HG03135 (cell line): ENCODE measurements at regions not wholly inside any gene's neighbourhood (a gene's known extent, or its start where the extent isn't known, plus 50 kb on each side); places are given as distances from the start of the nearest gene placed in this dataset.

ENCODE experiments used
- ATAC-seq: cut with Tn5 transposase; IDR thresholded peaks from one replicate; pipeline ENCODE4 v1.9.1; 2021; ENCODE audit warnings: mild to moderate bottlenecking, moderate library complexity; ENCODE audit not compliant: unreplicated experiment

DNA sequence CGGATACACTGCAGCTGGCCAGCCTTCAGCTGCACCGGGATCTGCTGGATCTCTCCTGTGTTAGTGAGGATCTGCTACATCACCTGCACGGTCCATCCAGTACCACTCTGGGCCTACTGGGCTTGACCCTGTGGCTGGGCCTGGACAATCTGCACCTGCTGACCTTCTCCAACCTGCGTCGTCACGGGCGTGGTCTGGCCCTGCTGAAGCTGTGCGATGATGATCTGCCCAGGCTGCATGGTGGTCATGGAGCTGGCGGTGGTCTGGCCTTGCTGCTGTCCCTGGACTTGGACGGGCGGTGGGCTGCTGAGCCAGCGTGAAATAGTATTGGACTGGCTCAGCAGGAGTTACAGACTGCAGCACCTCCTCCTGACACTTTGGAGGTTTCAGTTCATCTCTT lies 137.1 kb upstream of the GAS1 start:
- ATAC-seq = no peak

DNA sequence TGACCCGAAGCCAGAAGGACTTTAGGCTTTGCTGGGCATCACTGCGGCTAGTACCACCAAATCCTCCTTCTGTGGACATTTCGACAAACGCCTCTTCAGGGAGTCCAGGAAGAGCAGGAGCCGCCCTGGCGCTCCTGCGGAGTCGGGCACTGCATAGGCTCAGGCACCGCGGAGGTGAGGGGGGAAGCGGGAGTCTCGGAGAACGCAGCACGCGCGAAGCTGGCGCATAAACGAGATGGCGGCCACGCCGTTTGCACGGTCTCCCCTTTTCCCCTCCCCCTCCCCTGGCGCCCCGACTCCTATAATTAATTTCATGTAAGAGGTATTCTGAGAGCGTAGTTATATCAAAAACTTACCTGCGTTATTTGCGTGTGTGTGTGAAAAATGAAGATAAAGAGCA lies 137.8 kb upstream of the GAS1 start:
- no peak for ATAC-seq

DNA sequence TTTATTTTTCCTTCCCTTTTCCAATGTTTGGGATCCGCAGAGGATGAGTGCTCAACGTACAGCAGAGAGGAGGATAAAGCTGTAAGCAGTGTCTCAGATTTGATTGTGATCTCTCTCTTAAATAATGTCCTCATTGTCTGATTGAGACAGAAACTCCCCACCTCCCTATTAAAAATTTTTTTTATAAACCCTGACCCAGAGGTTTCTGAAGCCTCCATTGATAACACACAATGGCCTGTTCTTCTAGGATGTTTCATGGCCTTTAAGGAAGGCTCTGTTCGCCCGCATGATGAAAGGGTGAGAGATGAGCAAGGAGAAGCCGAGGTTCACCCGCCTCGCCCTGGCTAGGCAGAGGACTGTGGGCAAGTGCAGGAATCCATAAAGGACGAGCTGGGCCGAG lies 138.2 kb upstream of the GAS1 start:
- ATAC-seq = no peak

DNA sequence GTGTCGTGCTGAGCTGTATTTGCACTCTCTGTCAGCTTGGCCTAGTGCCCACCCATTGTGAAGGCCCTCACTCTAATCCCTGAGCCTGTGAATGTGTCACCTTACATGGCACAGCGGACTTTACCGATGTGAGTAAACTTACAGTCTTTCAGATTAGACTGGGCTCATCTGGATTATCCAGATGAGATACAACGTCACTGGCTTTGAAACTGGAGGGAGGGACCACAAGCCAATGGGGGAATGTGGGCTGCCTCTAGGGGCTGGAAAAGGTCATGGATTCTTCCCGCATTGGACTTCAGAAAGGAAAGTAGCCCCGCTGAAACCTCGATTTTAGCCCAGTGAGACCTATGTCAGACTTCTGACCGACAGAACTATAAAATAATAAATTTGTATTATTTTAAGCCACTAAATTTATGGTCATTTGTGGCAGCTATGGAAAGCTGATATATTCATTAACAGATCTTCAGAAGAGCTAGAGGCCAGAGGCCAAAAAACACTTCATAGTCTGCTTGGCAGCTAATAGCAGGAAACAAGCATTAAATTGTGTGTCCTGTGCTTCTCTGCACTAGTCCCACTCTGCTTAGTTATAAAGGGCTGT lies 139.0 kb upstream of the GAS1 start:
- ATAC-seq = no peak

DNA sequence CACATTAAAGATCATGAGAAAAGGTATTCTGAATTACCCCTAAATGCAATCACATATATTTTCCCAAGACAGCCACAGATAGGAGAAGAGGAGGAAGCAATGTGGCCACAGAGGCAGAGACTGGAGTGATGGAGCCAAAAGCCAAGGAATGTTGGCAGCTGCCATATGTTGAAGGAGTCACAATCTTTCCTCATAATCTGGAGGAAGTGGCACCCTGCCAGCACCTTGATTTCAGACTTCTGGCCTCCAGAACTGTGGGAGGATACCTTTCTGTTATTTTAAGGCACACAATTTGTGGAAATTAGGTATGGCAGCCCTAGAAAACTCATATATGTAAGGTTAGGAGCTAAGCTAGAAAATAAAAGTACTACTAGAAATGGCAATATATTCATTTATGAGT lies 139.9 kb upstream of the GAS1 start:
- no peak for ATAC-seq

DNA sequence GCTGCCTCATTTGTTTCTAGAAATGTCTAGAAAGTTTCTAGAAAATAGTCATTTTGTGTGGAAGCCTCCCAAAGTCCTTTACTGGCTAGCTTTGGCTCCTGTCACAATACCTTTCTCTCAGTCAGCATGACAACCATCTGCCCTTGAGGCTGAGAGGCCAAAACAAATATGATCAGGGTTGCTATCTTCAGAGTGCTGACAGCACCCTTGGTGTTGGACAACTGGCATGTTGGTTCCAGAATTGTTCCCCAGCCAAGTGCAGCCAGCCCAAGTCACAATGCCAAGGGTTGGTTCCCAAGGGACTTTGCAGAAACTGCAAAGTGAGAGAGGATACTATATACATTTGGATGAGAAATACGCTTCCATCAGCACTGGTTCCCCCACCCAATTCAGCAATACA lies 140.9 kb upstream of the GAS1 start:
- ATAC-seq = no peak

DNA sequence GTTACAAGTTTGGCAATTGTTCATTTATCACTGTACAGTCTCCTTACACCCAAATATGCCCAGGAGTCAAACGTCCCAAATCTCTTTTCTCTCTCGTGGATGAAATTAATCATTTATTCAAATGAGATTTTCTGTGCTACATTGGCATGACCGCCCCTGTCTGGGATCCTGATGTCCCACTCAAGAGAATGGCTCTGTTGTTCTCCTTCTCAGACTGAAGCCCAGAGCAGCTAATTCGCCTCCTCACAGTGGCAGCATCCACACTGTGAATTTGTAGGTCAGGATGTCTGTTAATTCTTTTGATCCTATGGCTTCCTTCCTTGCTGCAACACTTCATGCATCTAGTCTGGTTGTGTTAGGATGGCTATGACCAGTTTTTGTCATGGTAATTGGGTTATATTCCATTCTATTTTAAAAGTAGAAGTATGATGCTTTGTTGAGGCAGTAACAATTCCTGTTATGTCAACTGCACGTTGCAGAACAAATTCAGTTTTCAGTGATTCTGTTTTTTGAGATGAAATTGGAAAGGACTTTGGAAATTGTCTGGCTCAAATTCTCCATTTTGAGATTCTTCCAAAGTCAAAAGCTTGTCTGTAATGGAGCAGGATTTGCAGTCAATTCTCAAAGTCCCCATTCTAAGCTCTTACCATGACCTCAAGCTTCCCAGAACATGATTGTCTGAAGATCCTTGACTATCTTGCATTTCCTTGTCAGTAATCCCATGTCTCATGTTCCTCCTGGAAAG lies 141.5 kb upstream of the GAS1 start:
- no peak for ATAC-seq

DNA sequence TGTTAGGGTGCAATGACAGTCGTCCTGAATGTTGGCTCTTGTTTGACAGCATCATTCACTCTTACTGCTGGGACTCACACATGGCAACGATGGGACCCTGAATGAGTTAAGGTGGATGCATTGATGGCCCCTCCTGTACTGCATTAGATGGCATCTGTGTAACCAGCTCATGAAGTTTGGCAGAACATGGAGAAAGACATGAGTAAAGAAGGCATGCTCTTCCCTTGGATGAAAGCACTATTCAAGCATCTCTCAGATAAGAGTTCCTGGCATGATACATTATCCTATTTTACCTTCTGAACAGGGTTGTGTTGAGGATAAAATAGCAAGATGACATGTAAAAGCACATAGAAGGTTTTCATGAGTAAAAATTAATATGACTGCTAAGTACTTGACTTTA lies 142.2 kb upstream of the GAS1 start:
- no peak for ATAC-seq

DNA sequence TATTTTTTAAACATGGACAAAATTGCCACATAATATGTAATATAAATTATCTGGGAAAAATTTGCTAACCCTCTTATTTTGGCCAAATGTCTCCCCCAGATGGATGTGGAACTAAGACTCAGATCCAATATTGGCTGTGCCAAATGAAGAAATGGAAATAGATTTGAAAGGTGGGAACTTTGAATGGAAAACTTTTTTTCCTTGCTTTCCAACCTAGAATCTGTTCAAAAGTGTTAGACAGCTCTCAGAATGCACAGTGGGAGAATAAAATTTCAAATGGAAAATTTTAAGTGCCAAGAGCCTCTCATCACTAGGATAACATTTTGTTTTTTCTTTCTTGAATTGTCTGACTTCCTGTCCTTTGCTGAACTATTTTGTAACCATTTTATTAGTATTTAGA lies 142.6 kb upstream of the GAS1 start:
- ATAC-seq = no peak

DNA sequence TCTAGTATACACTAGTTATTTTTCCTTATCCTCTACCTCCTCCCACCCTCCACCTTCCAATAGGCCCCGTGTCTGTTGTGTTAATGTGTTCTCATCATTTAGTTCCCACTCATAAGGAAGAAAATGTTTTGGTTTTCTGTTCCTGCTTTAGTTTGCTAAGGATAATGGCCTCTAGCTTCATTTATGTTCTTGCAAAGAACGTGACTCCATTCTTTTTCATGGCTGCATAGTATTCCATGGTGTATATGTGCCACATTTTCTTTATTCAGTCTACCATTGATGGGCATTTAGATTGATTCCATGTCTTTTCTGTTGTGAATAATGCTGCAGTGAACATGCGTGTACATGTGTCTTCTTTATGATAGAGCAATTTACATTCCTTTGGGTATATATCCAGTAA lies 146.5 kb upstream of the GAS1 start:
- ATAC-seq = no peak

DNA sequence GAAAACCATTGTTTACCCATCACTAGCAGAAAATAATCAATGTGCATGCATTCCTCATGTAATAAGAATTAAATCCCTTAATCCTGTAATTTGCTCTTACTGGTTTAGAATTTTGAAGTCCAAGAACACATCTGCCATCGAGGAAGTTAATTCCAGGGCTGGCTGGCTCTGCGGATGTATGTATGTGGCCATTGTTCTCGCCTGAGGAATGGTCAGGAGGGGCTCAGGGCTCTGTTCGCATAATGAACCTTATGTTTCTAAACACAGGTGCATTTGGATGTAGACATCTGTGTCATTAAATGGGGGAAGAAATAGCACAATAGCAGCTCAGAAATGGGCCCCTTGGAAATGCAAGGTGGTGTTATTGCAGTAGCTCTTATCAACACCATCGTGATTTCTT lies 148.6 kb upstream of the GAS1 start:
- no peak for ATAC-seq

DNA sequence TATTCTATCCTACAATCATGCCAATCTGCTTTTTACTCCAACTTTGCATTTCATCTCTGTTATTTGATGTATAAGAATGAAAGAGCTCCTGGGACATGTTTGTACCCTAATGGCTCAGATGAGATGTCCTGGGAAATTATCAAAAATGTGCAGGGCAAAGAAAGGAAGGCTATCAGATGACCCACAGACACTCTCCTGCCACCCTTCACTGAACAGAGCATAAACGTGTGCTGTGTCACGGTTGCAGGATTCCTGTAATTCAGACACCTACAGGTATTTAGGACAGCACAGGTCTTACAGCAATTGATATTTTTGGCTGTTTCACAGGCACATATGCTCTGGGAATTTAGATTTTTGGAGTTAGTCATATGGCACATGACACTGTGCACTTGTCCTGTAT lies 149.2 kb upstream of the GAS1 start:
- ATAC-seq = no peak

DNA sequence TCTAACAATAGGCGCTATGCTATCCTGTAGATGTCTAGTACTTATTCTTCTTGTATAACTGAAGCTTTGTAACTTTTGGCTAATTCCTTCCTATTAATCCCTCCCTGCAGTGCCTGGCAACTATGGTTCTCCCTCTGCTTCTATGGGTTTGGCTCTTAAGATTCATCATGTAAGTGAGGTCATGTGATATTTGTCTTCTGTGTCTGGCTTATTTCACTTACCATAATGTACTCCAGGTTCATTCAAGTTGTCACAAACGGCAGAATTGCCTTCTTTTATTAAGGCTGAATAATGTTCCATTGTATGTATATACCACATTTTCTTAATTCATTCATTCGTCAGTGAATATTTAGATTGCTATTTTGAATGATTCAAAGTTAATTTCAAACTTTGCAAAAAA lies 149.9 kb upstream of the GAS1 start:
- no peak for ATAC-seq

DNA sequence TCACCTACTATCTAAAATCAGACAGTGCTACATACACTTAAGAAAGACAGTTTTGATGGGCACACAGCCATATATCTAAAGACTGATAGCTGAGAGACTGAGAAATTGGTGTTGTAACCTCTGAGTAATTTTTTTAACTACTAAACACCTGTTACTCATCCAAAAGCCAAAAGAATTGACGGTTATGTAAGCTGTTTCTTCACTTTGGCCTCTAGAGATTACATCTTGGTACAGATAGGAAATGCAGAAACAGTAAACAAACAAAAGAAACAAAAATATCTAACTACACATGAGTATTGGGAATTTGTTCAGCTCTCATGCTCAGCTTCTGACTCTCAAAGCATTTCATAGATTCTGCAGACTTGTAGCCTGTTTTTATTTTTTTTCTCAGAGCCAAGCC lies 152.1 kb upstream of the GAS1 start:
- no peak for ATAC-seq

DNA sequence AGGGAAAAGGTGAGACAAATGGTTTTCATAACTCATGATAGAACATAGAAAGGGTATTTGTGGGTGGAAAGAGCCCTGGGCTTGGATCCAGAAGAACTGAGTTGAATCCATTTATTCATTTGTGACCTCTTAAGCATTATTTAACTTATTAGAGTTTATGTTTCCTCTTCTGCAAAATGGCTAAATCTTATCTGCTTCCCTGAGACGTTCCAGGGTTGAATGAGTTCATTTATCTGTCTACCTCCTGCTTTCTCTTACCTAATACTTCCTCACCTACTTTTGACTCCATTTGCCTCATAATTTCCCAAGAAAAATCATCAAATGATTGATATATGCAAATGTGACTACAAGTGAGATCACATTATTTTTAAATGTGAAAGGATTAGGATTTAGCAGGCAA lies 152.7 kb upstream of the GAS1 start:
- ATAC-seq = no peak

DNA sequence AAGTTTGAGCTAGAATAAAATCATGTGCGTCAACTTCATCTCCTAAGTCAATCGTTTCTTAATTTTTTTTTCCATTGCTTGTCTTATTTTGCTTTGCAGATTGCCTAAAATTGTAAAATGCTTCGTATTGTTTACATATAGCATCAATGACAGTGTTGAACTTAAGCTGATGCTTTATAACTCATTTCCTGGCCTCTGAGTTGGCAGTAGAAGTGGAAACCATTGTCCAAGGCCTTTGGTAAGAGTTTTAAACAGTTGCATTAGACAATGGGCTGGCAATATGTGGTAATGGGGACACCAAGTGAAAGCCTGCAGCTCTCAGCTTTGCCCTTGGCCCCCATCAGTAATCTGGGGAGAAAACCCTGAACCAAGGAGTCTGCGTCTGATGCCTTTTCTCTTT lies 154.8 kb upstream of the GAS1 start:
- no peak for ATAC-seq

DNA sequence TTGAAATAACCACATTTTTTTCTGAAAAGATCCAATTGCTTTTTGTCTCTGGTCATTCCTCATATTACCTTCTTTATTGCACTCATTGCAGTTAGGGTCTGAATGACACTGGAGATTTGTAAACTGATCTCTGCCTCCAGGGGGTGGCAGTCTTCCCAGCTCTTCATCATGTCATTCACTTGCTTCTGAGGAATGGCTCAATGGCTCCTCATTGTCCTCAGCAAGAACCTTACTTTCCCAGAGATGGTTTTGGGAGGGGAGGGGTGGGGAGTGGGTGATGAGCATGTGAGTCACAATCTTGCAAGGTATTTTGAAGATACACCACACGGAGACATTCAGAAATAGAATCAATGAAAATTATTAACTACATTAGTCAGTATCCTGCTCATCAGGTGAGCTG lies 159.8 kb upstream of the GAS1 start:
- no peak for ATAC-seq

DNA sequence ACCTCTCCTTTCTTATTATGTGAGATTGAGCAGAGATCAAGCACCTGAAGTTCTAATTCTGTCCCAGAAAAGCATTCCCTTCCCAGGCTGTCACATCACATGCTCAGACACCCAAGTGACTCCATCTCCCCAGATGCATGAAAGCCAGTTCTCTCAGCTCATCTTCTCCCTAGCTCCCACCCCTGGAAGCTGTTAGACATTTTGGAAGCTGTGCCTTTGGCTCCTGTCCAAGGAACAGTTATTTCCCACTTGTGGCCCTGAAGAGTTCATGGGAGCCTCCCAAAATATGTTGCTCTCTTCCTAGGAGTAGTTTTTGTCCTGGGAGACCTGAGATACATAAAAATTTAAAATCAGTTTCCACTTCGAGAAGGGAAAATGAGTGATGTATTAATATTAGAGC lies 161.4 kb upstream of the GAS1 start:
- no peak for ATAC-seq

DNA sequence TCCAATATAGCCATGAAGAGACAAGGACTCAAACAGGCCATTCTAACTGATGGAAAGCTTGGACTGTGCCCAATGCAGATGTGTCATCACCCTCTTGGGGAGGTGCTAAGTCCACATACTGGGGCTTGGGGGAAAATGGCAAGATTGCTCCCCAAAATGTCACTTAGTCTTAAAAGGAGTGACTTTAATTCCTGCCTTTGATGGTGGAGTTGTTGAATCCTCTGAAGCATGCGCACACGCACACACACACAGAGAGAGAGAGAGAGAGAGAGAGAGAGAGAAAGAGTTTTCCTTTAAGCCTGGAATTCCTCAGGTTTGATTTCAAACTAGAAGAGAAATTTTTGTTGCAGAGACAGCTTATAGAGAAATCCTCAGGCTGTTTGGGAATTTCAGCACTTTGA lies 161.9 kb upstream of the GAS1 start:
- no peak for ATAC-seq

DNA sequence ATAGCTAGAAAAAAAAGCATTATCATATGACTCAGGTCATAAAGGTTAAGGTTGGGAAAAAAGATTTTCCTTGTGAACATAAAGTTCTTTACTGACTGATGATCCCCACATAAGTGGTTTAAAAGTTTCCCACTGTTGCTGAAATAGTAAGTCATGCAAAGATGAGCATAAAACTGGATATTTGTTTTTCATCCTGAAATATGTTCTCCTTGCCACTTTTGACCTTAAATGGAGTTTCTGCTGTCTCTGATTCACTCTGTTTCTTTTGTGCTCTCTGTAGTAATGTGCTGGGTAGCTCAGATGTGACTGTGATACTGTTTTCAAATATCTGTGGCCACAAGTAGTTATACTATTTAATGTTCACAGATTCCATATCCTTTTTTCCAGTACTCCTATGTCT lies 162.5 kb upstream of the GAS1 start:
- ATAC-seq = no peak

DNA sequence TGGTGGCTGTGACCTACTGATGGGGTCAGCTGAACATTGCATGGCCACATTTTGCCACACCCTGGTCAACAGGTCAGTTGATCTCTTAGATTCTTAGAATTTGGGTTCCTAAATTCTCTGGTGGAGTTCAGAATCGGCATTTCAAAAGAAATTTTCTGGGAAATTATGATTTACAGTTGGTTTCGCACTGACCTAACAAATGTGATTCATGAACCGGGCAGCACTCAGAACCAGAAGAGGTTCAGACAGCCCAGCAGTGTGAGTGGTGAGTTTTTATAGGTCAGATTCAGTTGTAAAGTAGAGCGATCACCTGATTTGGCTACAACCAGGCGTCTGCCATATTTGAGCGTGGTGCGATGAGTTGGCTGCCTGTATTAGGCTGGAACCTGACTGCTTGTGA lies 163.7 kb upstream of the GAS1 start:
- ATAC-seq = no peak

DNA sequence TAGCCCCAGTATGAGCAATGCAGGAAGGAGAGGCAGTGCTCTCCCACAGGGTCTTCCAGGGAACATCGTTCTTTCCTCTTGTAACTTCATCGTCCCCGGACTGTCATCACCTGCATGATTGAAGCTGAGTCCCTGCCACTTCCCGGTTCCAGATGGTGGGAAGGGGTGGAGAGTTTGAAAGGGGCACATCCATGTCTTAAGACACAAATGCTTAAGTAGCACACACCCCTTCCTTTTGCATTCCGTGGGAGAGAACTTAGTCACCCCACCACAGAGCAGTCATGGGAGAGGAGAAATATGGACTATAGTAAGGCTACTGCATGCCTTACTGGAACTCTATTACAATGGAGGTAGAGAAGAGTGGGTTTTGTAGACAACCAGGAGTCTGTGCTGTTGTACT lies 165.3 kb upstream of the GAS1 start:
- no peak for ATAC-seq

DNA sequence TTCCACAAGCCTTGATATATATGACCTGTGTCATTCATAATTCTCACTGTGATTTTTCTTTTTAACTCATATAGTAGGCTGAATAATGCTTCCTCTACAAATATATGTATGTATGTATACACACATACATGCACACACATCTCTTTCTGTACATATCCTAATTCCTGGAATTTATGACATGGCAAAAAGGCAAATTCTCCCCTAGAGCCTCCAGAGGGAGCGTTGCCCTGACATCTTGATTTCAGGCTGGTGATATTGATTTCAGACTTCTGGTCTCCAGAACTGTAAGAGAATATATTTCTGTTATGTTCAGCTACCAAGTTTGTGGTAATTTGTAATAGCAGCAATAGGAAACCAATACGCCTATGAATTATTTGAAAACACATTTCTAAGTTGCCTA lies 166.6 kb upstream of the GAS1 start:
- no peak for ATAC-seq
